Neural crest cell (in vitro differentiated cells): ENCODE measurements at regions not wholly inside any gene's neighbourhood (a gene's known extent, or its start where the extent isn't known, plus 50 kb on each side); places are given as distances from the start of the nearest gene placed in this dataset.

Source experiments
- DNase-seq: peaks from one replicate; pipeline ENCODE4 v3.0.0; 2021; ENCODE audit warnings: low read depth, mixed read lengths, low spot score
- H3K27ac Mint-ChIP-seq: one replicate; pipeline ENCODE4 v1.8.0; 2021; ENCODE audit warnings: mild to moderate bottlenecking, mixed read lengths; ENCODE audit not compliant: unreplicated experiment
- H3K27me3 Mint-ChIP-seq: 2 replicates; pipeline ENCODE4 v1.8.0; 2021; ENCODE audit warnings: low read depth, mild to moderate bottlenecking, mixed read lengths
- H3K36me3 Mint-ChIP-seq: 2 replicates; pipeline ENCODE4 v1.8.0; 2021; ENCODE audit warnings: low read depth, mild to moderate bottlenecking, mixed read lengths
- H3K4me1 Mint-ChIP-seq: 2 replicates; pipeline ENCODE4 v1.8.0; 2021; ENCODE audit warnings: mixed read lengths
- H3K4me3 Mint-ChIP-seq: one replicate; pipeline ENCODE4 v1.8.0; 2021; ENCODE audit warnings: mild to moderate bottlenecking, mixed read lengths
- H3K9me3 Mint-ChIP-seq: 2 replicates; pipeline ENCODE4 v1.8.0; 2021; ENCODE audit warnings: mixed read lengths
- CTCF ChIP-seq: fragments of 200-600 bp; sonication (generic); conservative IDR thresholded peaks from 2 replicates; pipeline ENCODE4 v1.5.0; 2021; ENCODE audit warnings: antibody characterized with exemption, mild to moderate bottlenecking

- Mint-ChIP-seq H3K9me3 (no peaks in the 10 kb centered on the region), H3K27ac (no peak overlapping the region), H3K4me1 (peaks cover 38% of the 10 kb centered on the region), H3K4me3 (no peak overlapping the region), H3K36me3 (no peaks in the 10 kb centered on the region), H3K27me3 (peaks cover 16% of the 10 kb centered on the region)
- DNase-seq: no peak
- no peak for TF ChIP-seq CTCF
Measured at GRCh38 chr2:239484571-239485355, 83.9 kb upstream of the HDAC4 start.

GRCh38 chr2:239482778-239483712 is 82.2 kb upstream of the HDAC4 start:
- H3K36me3 Mint-ChIP-seq: no peaks in the 10 kb centered on the region
- peaks cover 23% of the 10 kb centered on the region for H3K4me1 Mint-ChIP-seq
- H3K27ac Mint-ChIP-seq: no peak overlapping the region
- H3K9me3 Mint-ChIP-seq: no peaks in the 10 kb centered on the region
- no peak for DNase-seq
- no peak overlapping the region for H3K4me3 Mint-ChIP-seq
- no peak for TF ChIP-seq CTCF
- peaks cover 8% of the 10 kb centered on the region for H3K27me3 Mint-ChIP-seq

GRCh38 chr2:239479471-239479870 is 78.7 kb upstream of the HDAC4 start:
- no peaks in the 10 kb centered on the region for H3K9me3 Mint-ChIP-seq
- no peak for DNase-seq
- H3K4me1 Mint-ChIP-seq: peaks cover 15% of the 10 kb centered on the region
- no peaks in the 10 kb centered on the region for H3K36me3 Mint-ChIP-seq
- no peak overlapping the region for H3K4me3 Mint-ChIP-seq
- H3K27me3 Mint-ChIP-seq: peaks cover 6% of the 10 kb centered on the region
- H3K27ac Mint-ChIP-seq: no peak overlapping the region
- TF ChIP-seq CTCF: no peak

GRCh38 chr2:239477591-239477990 is 76.8 kb upstream of the HDAC4 start:
- Mint-ChIP-seq H3K36me3 (no peaks in the 10 kb centered on the region), H3K4me3 (no peak overlapping the region), H3K4me1 (no peaks in the 10 kb centered on the region), H3K27ac (no peak overlapping the region), H3K9me3 (no peaks in the 10 kb centered on the region), H3K27me3 (peaks cover 14% of the 10 kb centered on the region)
- no peak for TF ChIP-seq CTCF
- no peak for DNase-seq

- no peak for DNase-seq
- no peaks in the 10 kb centered on the region for H3K4me1 Mint-ChIP-seq
- H3K9me3 Mint-ChIP-seq: no peaks in the 10 kb centered on the region
- H3K27ac Mint-ChIP-seq: no peak overlapping the region
- TF ChIP-seq CTCF: no peak
- H3K36me3 Mint-ChIP-seq: no peaks in the 10 kb centered on the region
- H3K4me3 Mint-ChIP-seq: no peak overlapping the region
- peaks cover 15% of the 10 kb centered on the region for H3K27me3 Mint-ChIP-seq
Measured at GRCh38 chr2:239476757-239477585, 76.2 kb upstream of the HDAC4 start.
